ENCODE measurements at regions not wholly inside any gene's neighbourhood (a gene's known extent, or its start where the extent isn't known, plus 50 kb on each side); places are given as distances from the start of the nearest gene placed in this dataset.
A peak's percentile ranks its signal among the peaks of the same experiment; 100 is the strongest.

GRCh38 chr4:111562826-111563225 is 582.4 kb upstream of the FAM241A start:
- TF ChIP-seq POU2F2 (IDR thresholded peaks at IDR 0.05; ENCODE audit: low read depth, low read length) (no peak), TAF1 (IDR thresholded peaks at IDR 0.05; ENCODE audit: low read depth, low read length) (no peak), SPI1 (IDR thresholded peaks at IDR 0.05; ENCODE audit: low read depth, low read length) (no peak), POLR2A (IDR thresholded peaks at IDR 0.05; ENCODE audit: low read depth, low read length) (no peak), PAX5 (IDR thresholded peaks at IDR 0.05; ENCODE audit: insufficient read depth, low read length, severe bottlenecking) (no peak), POLR2AphosphoS5 (IDR thresholded peaks at IDR 0.05; ENCODE audit: low read depth, low read length) (no peak)
- no peak for DNase-seq (ENCODE audit: insufficient read length, low spot score)
- no peak for FAIRE-seq

GRCh38 chr4:111572470-111572869 is 572.8 kb upstream of the FAM241A start:
- DNase-seq (ENCODE audit: insufficient read length, low spot score) (no peak), FAIRE-seq (no peak)
- no peak for TF ChIP-seq POLR2A (IDR thresholded peaks at IDR 0.05; ENCODE audit: low read depth, low read length)
- TF ChIP-seq PAX5 (IDR thresholded peaks at IDR 0.05; ENCODE audit: insufficient read depth, low read length, severe bottlenecking): no peak
- TF ChIP-seq POLR2AphosphoS5 (IDR thresholded peaks at IDR 0.05; ENCODE audit: low read depth, low read length): no peak
- no peak for TF ChIP-seq SPI1 (IDR thresholded peaks at IDR 0.05; ENCODE audit: low read depth, low read length)
- TF ChIP-seq TAF1 (IDR thresholded peaks at IDR 0.05; ENCODE audit: low read depth, low read length): no peak

- FAIRE-seq (no peak), DNase-seq (ENCODE audit: insufficient read length, low spot score) (no peak)
- TF ChIP-seq PAX5 (IDR thresholded peaks at IDR 0.05; ENCODE audit: insufficient read depth, low read length, severe bottlenecking) (no peak), TAF1 (IDR thresholded peaks at IDR 0.05; ENCODE audit: low read depth, low read length) (no peak), POLR2A (IDR thresholded peaks at IDR 0.05; ENCODE audit: low read depth, low read length) (no peak), POU2F2 (IDR thresholded peaks at IDR 0.05; ENCODE audit: low read depth, low read length) (no peak), POLR2AphosphoS5 (IDR thresholded peaks at IDR 0.05; ENCODE audit: low read depth, low read length) (no peak), SPI1 (IDR thresholded peaks at IDR 0.05; ENCODE audit: low read depth, low read length) (no peak)
Measured at GRCh38 chr4:111573386-111573785, 571.9 kb upstream of the FAM241A start.

DNA sequence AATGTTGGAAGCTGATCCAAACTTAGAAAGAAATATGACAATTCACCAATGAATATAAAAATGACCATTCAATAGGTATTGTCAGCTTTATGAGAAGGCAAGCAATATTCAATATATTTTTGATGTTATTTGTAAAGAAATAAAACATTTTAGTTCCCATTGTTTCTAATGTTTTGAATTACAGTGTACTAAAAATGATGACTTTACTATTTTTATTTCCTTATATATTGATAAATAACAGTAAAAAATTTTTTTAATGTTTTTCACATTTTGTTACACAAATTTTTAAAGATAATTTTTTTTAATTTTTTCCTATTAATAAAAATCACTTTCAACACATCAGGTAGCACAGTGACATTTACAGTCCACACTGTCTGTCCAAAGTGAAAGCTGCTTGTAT is 565.5 kb upstream of the FAM241A start:
- FAIRE-seq (no peak), DNase-seq (ENCODE audit: insufficient read length, low spot score) (no peak)
- no peak for TF ChIP-seq PAX5 (IDR thresholded peaks at IDR 0.05; ENCODE audit: insufficient read depth, low read length, severe bottlenecking)
- no peak for TF ChIP-seq POU2F2 (IDR thresholded peaks at IDR 0.05; ENCODE audit: low read depth, low read length)
- TF ChIP-seq TAF1 (IDR thresholded peaks at IDR 0.05; ENCODE audit: low read depth, low read length): no peak

DNA sequence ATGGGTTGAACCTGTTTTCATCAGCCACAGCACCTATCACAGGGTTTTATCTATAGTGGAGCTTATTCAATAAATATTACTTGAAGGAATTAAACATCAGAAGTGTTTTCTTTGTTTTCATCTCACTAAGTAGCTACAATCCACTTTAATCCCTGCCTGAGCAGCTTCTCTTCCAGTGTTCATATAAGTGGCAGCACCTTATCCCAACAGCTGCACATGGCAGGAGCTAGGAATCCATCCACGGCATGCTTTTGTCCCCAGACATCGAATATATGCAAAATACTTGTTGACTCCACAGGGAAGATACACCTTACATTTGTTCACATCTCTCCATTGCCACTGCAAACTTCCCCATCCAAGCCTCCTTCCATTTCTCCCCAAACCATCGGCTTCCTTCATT is 549.8 kb upstream of the FAM241A start:
- no peak for DNase-seq (ENCODE audit: insufficient read length, low spot score)
- no peak for FAIRE-seq

DNA sequence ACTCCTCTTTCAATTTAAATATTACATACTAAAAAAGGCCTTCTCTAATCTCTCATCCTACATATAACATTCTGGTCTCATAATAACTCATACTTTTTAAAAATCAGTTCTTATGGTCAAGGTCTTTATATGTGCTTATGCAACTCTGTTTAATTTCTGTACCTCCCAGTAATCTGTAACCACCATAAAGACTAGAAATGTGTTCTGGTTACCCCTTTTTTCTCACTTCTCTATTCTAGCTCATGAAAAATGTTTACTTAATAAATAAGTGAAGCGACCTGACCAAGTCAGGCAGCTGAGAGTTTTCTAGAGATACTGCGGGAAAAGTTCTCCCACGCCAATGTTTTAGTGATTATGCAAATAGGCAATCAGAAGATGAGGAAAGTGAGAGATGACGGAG is 548.8 kb upstream of the FAM241A start:
- DNase-seq (ENCODE audit: insufficient read length, low spot score) (no peak), FAIRE-seq (no peak)
- TF ChIP-seq SPI1 (IDR thresholded peaks at IDR 0.05; ENCODE audit: low read depth, low read length) (peak; percentile 35; the same call in 1 of the 2 replicates), TAF1 (IDR thresholded peaks at IDR 0.05; ENCODE audit: low read depth, low read length) (no peak)

More for the DNA sequence above, 549.8 kb upstream of the FAM241A start:
- TF ChIP-seq PAX5 (IDR thresholded peaks at IDR 0.05; ENCODE audit: insufficient read depth, low read length, severe bottlenecking): no peak
- TF ChIP-seq POLR2A (IDR thresholded peaks at IDR 0.05; ENCODE audit: low read depth, low read length): no peak
- TF ChIP-seq TAF1 (IDR thresholded peaks at IDR 0.05; ENCODE audit: low read depth, low read length): no peak
- no peak for TF ChIP-seq POLR2AphosphoS5 (IDR thresholded peaks at IDR 0.05; ENCODE audit: low read depth, low read length)
- TF ChIP-seq SPI1 (IDR thresholded peaks at IDR 0.05; ENCODE audit: low read depth, low read length): no peak
- TF ChIP-seq POU2F2 (IDR thresholded peaks at IDR 0.05; ENCODE audit: low read depth, low read length): no peak

DNA sequence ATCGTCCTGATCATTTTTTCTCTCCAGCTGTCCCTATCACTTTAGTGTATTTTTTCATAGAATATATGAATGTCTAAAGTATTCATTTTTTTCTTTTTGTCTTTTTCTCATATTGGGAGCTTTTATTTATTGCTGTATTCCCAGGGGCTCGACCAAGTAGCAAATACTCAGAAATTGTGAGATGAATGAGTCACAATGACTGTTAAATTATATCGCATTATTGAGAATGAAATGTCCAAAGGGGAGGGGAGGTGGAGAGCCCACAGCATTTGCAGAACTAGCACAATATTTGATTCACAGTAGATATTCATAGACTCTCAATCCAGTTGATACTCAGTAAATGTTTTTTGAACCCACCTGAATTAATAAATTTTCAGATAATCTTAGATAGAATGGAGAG is 543.6 kb upstream of the FAM241A start:
- DNase-seq (ENCODE audit: insufficient read length, low spot score) (no peak), FAIRE-seq (no peak)
- TF ChIP-seq PAX5 (IDR thresholded peaks at IDR 0.05; ENCODE audit: insufficient read depth, low read length, severe bottlenecking) (no peak), POLR2A (IDR thresholded peaks at IDR 0.05; ENCODE audit: low read depth, low read length) (no peak), TAF1 (IDR thresholded peaks at IDR 0.05; ENCODE audit: low read depth, low read length) (no peak), POLR2AphosphoS5 (IDR thresholded peaks at IDR 0.05; ENCODE audit: low read depth, low read length) (no peak)

DNA sequence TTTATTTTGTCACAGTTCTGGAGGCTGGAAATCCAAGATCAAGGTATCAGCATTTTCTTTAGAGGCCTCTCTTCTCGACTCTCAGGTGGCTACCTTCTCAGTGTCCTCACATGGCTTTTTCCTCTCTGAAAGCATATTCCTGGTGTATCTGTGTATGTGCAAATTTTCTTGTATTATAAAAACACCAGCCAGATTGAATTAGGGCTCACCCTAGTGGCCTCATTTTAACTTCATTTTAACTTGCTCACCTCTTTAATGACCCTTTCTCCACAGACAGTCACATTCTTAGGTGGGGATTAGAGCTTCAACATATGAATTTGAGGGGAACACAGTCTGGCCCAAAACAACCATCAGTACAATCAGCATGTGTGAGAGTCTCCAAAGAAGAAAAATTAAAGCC is 542.4 kb upstream of the FAM241A start:
- FAIRE-seq: no peak
- no peak for DNase-seq (ENCODE audit: insufficient read length, low spot score)
- no peak for TF ChIP-seq POU2F2 (IDR thresholded peaks at IDR 0.05; ENCODE audit: low read depth, low read length)

- DNase-seq (ENCODE audit: insufficient read length, low spot score) (no peak), FAIRE-seq (no peak)
- TF ChIP-seq POLR2AphosphoS5 (IDR thresholded peaks at IDR 0.05; ENCODE audit: low read depth, low read length) (no peak), POU2F2 (IDR thresholded peaks at IDR 0.05; ENCODE audit: low read depth, low read length) (no peak), SPI1 (IDR thresholded peaks at IDR 0.05; ENCODE audit: low read depth, low read length) (no peak), POLR2A (IDR thresholded peaks at IDR 0.05; ENCODE audit: low read depth, low read length) (no peak), PAX5 (IDR thresholded peaks at IDR 0.05; ENCODE audit: insufficient read depth, low read length, severe bottlenecking) (no peak), TAF1 (IDR thresholded peaks at IDR 0.05; ENCODE audit: low read depth, low read length) (no peak)
Measured at GRCh38 chr4:111605111-111605510, 540.1 kb upstream of the FAM241A start.

- TF ChIP-seq POLR2AphosphoS5 (IDR thresholded peaks at IDR 0.05; ENCODE audit: low read depth, low read length) (no peak), SPI1 (IDR thresholded peaks at IDR 0.05; ENCODE audit: low read depth, low read length) (no peak), POLR2A (IDR thresholded peaks at IDR 0.05; ENCODE audit: low read depth, low read length) (no peak), TAF1 (IDR thresholded peaks at IDR 0.05; ENCODE audit: low read depth, low read length) (no peak), PAX5 (IDR thresholded peaks at IDR 0.05; ENCODE audit: insufficient read depth, low read length, severe bottlenecking) (no peak), POU2F2 (IDR thresholded peaks at IDR 0.05; ENCODE audit: low read depth, low read length) (no peak)
- FAIRE-seq: no peak
Measured at GRCh38 chr4:111610681-111611080, 534.6 kb upstream of the FAM241A start.

GRCh38 chr4:111618908-111619307 is 526.3 kb upstream of the FAM241A start:
- DNase-seq (ENCODE audit: insufficient read length, low spot score) (no peak), FAIRE-seq (no peak)
- no peak for TF ChIP-seq POLR2A (IDR thresholded peaks at IDR 0.05; ENCODE audit: low read depth, low read length)
- no peak for TF ChIP-seq TAF1 (IDR thresholded peaks at IDR 0.05; ENCODE audit: low read depth, low read length)
- no peak for TF ChIP-seq SPI1 (IDR thresholded peaks at IDR 0.05; ENCODE audit: low read depth, low read length)
- TF ChIP-seq POU2F2 (IDR thresholded peaks at IDR 0.05; ENCODE audit: low read depth, low read length): no peak
- TF ChIP-seq PAX5 (IDR thresholded peaks at IDR 0.05; ENCODE audit: insufficient read depth, low read length, severe bottlenecking): no peak
- no peak for TF ChIP-seq POLR2AphosphoS5 (IDR thresholded peaks at IDR 0.05; ENCODE audit: low read depth, low read length)

More at GRCh38 chr4:111610681-111611080, 534.6 kb upstream of the FAM241A start:
- no peak for DNase-seq (ENCODE audit: insufficient read length, low spot score)
